Psoas muscle (tissue), 7 donors: ENCODE measurements at regions not wholly inside any gene's neighbourhood (a gene's known extent, or its start where the extent isn't known, plus 50 kb on each side); places are given as distances from the start of the nearest gene placed in this dataset.

Source experiments
- ATAC-seq, 4 donors: fragments of 200-7000 bp; cut with Tn5 transposase; one replicate each; pipeline ENCODE4 v1.9.1; 2020; ENCODE audit warnings: moderate library complexity in 3 of 4, mild to moderate bottlenecking in 2 of 4
- DNase-seq, 2 donors: peaks; one replicate each; pipeline ENCODE4 v3.0.0-alpha.2; 2020
- H3K27ac ChIP-seq: fragments of 200-600 bp; one replicate; pipeline ENCODE4 v1.8.0; 2022
- H3K27me3 ChIP-seq, 3 donors: fragments of 200-600 bp in 1 of 3; one replicate each; pipeline versions ENCODE4 v1.6.1 to v1.8.0; 2013 to 2022; ENCODE audit warnings: low read length in 2 of 3, mild to moderate bottlenecking in 2 of 3, moderate library complexity in 1 of 3; ENCODE audit not compliant: insufficient read depth in 3 of 3
- H3K36me3 ChIP-seq, 2 donors: fragments of 200-600 bp in 1 of 2; one replicate each; pipeline versions ENCODE4 v1.6.1 to v1.8.0; 2013 to 2022; ENCODE audit warnings: low read depth in 1 of 2, mild to moderate bottlenecking in 1 of 2, moderate library complexity in 1 of 2; ENCODE audit not compliant: insufficient read depth in 1 of 2
- H3K4me1 ChIP-seq: fragments of 200-600 bp; one replicate; pipeline ENCODE4 v1.8.0; 2022
- H3K4me3 ChIP-seq: fragments of 200-600 bp; one replicate; pipeline ENCODE4 v1.8.0; 2022; ENCODE audit warnings: mild to moderate bottlenecking
- H3K9me3 ChIP-seq: fragments of 200-600 bp; one replicate; pipeline ENCODE4 v1.8.0; 2022
- WGBS, 3 donors: extraction: QIAGEN DNeasy Blood & Tissue Kit; methylation state at CpG; one replicate each; pipeline versions ENCODE4 v1.1.6 to v1.1.7; 2013; 5-methylcytosine and 5-hydroxymethylcytosine counted together
- intact Hi-C, 2 donors: fragments of 100-400 bp; cut with DNase I; formaldehyde crosslinking; loops; one replicate each; pipeline versions ENCODE4 v1.11.0 to v1.14.2; 2022
- TF ChIP-seq, protein P1 (sequence below): fragments of 200-600 bp; IDR thresholded peaks from one replicate; pipeline ENCODE4 v1.8.0; 2022; ENCODE audit warnings: antibody characterized with exemption
- donor health status: healthy with polysubstance abuse.
- donor health status: DM: no; HTN: no; CAD: no; lungs with moderate emphysema.
- donor health status: Bipolar disorder and iron deficiency.
- donor health status: healthy.
- donor health status: DM: yes; HTN: yes; CAD: no.
- donor health status: DM: no; HTN: no; CAD: no.
- donor health status: DM: yes; HTN: yes; CAD: no.

GRCh38 chr9:33638391-33638915, 114.4 kb downstream of the ANKRD18B start:
- ATAC-seq: no peak

GRCh38 chr9:33645706-33646105, 121.7 kb downstream of the ANKRD18B start:
- TF ChIP-seq, protein P1, sequence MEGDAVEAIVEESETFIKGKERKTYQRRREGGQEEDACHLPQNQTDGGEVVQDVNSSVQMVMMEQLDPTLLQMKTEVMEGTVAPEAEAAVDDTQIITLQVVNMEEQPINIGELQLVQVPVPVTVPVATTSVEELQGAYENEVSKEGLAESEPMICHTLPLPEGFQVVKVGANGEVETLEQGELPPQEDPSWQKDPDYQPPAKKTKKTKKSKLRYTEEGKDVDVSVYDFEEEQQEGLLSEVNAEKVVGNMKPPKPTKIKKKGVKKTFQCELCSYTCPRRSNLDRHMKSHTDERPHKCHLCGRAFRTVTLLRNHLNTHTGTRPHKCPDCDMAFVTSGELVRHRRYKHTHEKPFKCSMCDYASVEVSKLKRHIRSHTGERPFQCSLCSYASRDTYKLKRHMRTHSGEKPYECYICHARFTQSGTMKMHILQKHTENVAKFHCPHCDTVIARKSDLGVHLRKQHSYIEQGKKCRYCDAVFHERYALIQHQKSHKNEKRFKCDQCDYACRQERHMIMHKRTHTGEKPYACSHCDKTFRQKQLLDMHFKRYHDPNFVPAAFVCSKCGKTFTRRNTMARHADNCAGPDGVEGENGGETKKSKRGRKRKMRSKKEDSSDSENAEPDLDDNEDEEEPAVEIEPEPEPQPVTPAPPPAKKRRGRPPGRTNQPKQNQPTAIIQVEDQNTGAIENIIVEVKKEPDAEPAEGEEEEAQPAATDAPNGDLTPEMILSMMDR: no peak
- H3K27me3 ChIP-seq: no peaks in the 10 kb centered on the region
- intact Hi-C loops: no loop called here
- no peak overlapping the region for H3K4me3 ChIP-seq
- H3K4me1 ChIP-seq: no peaks in the 10 kb centered on the region
- no peak for DNase-seq
- no peaks in the 10 kb centered on the region for H3K9me3 ChIP-seq
- no peak for ATAC-seq
- H3K27ac ChIP-seq: no peak overlapping the region
- no peaks in the 10 kb centered on the region for H3K36me3 ChIP-seq

More at GRCh38 chr9:33638391-33638915, 114.4 kb downstream of the ANKRD18B start:
- H3K9me3 ChIP-seq: no peaks in the 10 kb centered on the region
- peaks cover 0 to 16% (median 5%) of the 10 kb centered on the region in 3 donors for H3K27me3 ChIP-seq
- intact Hi-C loops: no loop called here
- 61 to 72% (median 63%) methylated on average over 6 of the region's 6 CpGs for WGBS, 3 donors
- no peak for DNase-seq
- no peak overlapping the region for H3K4me3 ChIP-seq
- H3K36me3 ChIP-seq: no peaks in the 10 kb centered on the region
- no peak overlapping the region for H3K27ac ChIP-seq
- H3K4me1 ChIP-seq: no peaks in the 10 kb centered on the region
- TF ChIP-seq, protein P1: no peak

DNA sequence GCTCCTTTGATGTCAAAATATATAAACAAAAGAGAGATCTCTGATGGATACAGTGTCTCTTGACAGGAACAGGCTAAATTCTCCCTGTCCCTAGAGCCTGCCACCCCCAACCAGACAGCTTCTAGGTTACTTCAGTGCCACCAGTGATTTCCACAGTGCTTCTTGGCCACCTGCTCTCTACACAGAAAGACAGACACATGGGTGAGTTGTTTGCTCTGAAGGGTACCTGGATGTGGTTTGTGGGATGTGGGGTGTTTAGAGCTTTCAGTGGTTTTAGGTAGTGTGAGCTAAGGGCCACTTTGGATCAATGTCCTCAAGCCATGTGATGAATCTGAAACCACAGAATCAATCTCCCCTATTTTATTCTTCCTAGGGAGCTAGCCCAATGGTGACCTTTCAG, 125.4 kb downstream of the ANKRD18B start:
- H3K36me3 ChIP-seq: no peaks in the 10 kb centered on the region
- H3K4me1 ChIP-seq: no peaks in the 10 kb centered on the region
- TF ChIP-seq, protein P1: no peak
- H3K4me3 ChIP-seq: no peak overlapping the region
- H3K9me3 ChIP-seq: no peaks in the 10 kb centered on the region
- no peaks in the 10 kb centered on the region for H3K27me3 ChIP-seq
- H3K27ac ChIP-seq: no peak overlapping the region
- ATAC-seq: no peak
- intact Hi-C loops: no loop called here
- DNase-seq: no peak

GRCh38 chr9:33651125-33651524, 127.1 kb downstream of the ANKRD18B start:
- intact Hi-C loops: no loop called here
- Histone ChIP-seq H3K36me3 (no peaks in the 10 kb centered on the region), H3K4me1 (no peaks in the 10 kb centered on the region), H3K27ac (no peak overlapping the region), H3K4me3 (no peak overlapping the region), H3K9me3 (no peaks in the 10 kb centered on the region), H3K27me3 (peaks cover 0 to 6% (median 0%) of the 10 kb centered on the region in 3 donors)
- DNase-seq (no peak), ATAC-seq (no peak)
- TF ChIP-seq, protein P1: no peak
- 42 to 49% (median 47%) methylated on average over 3 of the region's 3 CpGs for WGBS, 3 donors

GRCh38 chr9:33659921-33660320, 135.4 kb upstream of the PRSS3 start:
- no peaks in the 10 kb centered on the region for H3K36me3 ChIP-seq
- no peak overlapping the region for H3K27ac ChIP-seq
- DNase-seq (no peak), ATAC-seq (no peak)
- H3K27me3 ChIP-seq: peaks cover 0 to 3% (median 0%) of the 10 kb centered on the region in 3 donors
- no peaks in the 10 kb centered on the region for H3K9me3 ChIP-seq
- 35 to 87% (median 67%) methylated on average over 1 of the region's 1 CpG for WGBS, 3 donors
- TF ChIP-seq, protein P1: no peak
- no peak overlapping the region for H3K4me3 ChIP-seq
- no peaks in the 10 kb centered on the region for H3K4me1 ChIP-seq
- intact Hi-C loops: no loop called here
